HEK293 (cell line): ENCODE measurements at regions not wholly inside any gene's neighbourhood (a gene's known extent, or its start where the extent isn't known, plus 50 kb on each side); places are given as distances from the start of the nearest gene placed in this dataset.

Experiments used
- CTCF ChIA-PET: fragments of 350-600 bp; formaldehyde crosslinking; extraction: SDS; loops from one replicate; lab custom pipeline; 2021; ENCODE audit warnings: antibody characterized with exemption; lab: Yijun Ruan, JAX
- POLR2A ChIA-PET: fragments of 300-600 bp; formaldehyde crosslinking; extraction: SDS; loops from one replicate; lab custom pipeline; 2020; ENCODE audit warnings: antibody characterized with exemption, inconsistent platforms; lab: Yijun Ruan, JAX
- H3K27ac ChIP-seq: fragments of 200-500 bp; sonication (Bioruptor generic); 2 replicates; pipeline ENCODE4 v1.5.1; 2014; ENCODE audit warnings: low read depth, low read length, control low read depth, inconsistent platforms; ENCODE audit errors: extremely low read depth
- H3K36me3 ChIP-seq, 2 experiments: fragments of 200-500 bp in 1 of 2; sonication (Bioruptor generic) in 1 of 2; 1 replicate in 1 of 2; 2 replicates in 1 of 2; pipeline ENCODE4 v1.5.1; 2014 to 2017; ENCODE audit warnings: inconsistent platforms in 2 of 2, low read length in 2 of 2; ENCODE audit not compliant: control insufficient read depth in 2 of 2, insufficient read depth in 1 of 2
- H3K4me1 ChIP-seq: fragments of 200-500 bp; sonication (Bioruptor generic); 2 replicates; pipeline ENCODE4 v1.5.1; 2014; ENCODE audit warnings: mild to moderate bottlenecking, low read length, inconsistent platforms; ENCODE audit not compliant: control insufficient read depth, insufficient read depth
- H3K4me3 ChIP-seq: 2 replicates; pipeline ENCODE4 v1.5.1; 2011; ENCODE audit warnings: low read depth, mild to moderate bottlenecking, control low read depth, low read length, moderate library complexity
- H3K9me3 ChIP-seq: fragments of 200-500 bp; sonication (Bioruptor generic); 2 replicates; pipeline ENCODE4 v1.5.1; 2014; ENCODE audit warnings: low read depth, low read length, inconsistent platforms; ENCODE audit not compliant: control insufficient read depth, insufficient read depth
- BCL11B ChIP-seq: fragments of 450-650 bp; formaldehyde crosslinking; IDR thresholded peaks from 2 replicates; pipeline ENCODE4 v1.5.1; 2016; ENCODE audit warnings: low read depth, missing biosample characterization, missing genetic modification characterization
- MYNN ChIP-seq: fragments of 450-650 bp; formaldehyde crosslinking; IDR thresholded peaks from 2 replicates; pipeline ENCODE4 v1.5.1; 2016; ENCODE audit warnings: missing biosample characterization, missing genetic modification characterization, borderline replicate concordance
- PRDM1 ChIP-seq: fragments of 450-650 bp; formaldehyde crosslinking; IDR thresholded peaks from 2 replicates; pipeline ENCODE4; 2016; ENCODE audit warnings: missing biosample characterization, missing genetic modification characterization
- SETDB1 ChIP-seq: IDR thresholded peaks from one replicate; pipeline ENCODE4 v1.6.1; 2017; ENCODE audit warnings: mild to moderate bottlenecking, low read length, moderate library complexity, mixed read lengths; ENCODE audit not compliant: insufficient read length
- SP7 ChIP-seq: fragments of 450-650 bp; formaldehyde crosslinking; IDR thresholded peaks from 2 replicates; pipeline ENCODE4 v1.5.1; 2016; ENCODE audit warnings: missing biosample characterization, missing genetic modification characterization
- TRIM28 ChIP-seq: IDR thresholded peaks from 2 replicates; pipeline ENCODE4 v1.6.1; 2011; ENCODE audit warnings: low read length, control low read depth, borderline replicate concordance
- WT1 ChIP-seq: fragments of 450-650 bp; formaldehyde crosslinking; IDR thresholded peaks from 2 replicates; pipeline ENCODE4 v1.5.1; 2016; ENCODE audit warnings: missing biosample characterization, missing genetic modification characterization
- YY2 ChIP-seq: fragments of 450-650 bp; formaldehyde crosslinking; IDR thresholded peaks from 2 replicates; pipeline ENCODE4 v1.5.1; 2016; ENCODE audit warnings: missing biosample characterization, missing genetic modification characterization
- ZNF138 ChIP-seq: fragments of 450-650 bp; formaldehyde crosslinking; IDR thresholded peaks from 2 replicates; pipeline ENCODE4 v1.5.1; 2016; ENCODE audit warnings: missing biosample characterization, missing genetic modification characterization, borderline replicate concordance
- ZNF16 ChIP-seq: fragments of 450-650 bp; formaldehyde crosslinking; IDR thresholded peaks from 2 replicates; pipeline ENCODE4 v1.5.1; 2016; ENCODE audit warnings: low read depth, missing biosample characterization, missing genetic modification characterization
- ZNF266 ChIP-seq: fragments of 450-650 bp; formaldehyde crosslinking; IDR thresholded peaks from 2 replicates; pipeline ENCODE4 v1.5.1; 2016; ENCODE audit warnings: missing biosample characterization, missing genetic modification characterization, low read depth
- ZNF404 ChIP-seq: fragments of 450-650 bp; formaldehyde crosslinking; IDR thresholded peaks from 2 replicates; pipeline ENCODE4 v1.5.1; 2017; ENCODE audit warnings: missing biosample characterization, missing genetic modification characterization
- ZNF423 ChIP-seq: fragments of 450-650 bp; formaldehyde crosslinking; IDR thresholded peaks from 2 replicates; pipeline ENCODE4 v1.5.1; 2016; ENCODE audit warnings: missing biosample characterization, missing genetic modification characterization
- ZNF514 ChIP-seq: fragments of 450-650 bp; formaldehyde crosslinking; IDR thresholded peaks from 2 replicates; pipeline ENCODE4 v1.5.1; 2016; ENCODE audit warnings: missing biosample characterization, missing genetic modification characterization
- ZNF530 ChIP-seq: fragments of 450-650 bp; formaldehyde crosslinking; IDR thresholded peaks from 2 replicates; pipeline ENCODE4 v1.5.1; 2016; ENCODE audit warnings: low read depth, missing biosample characterization, missing genetic modification characterization
- ZNF549 ChIP-seq: fragments of 450-650 bp; IDR thresholded peaks from 2 replicates; pipeline ENCODE4 v1.5.1; 2018; ENCODE audit warnings: missing biosample characterization, missing genetic modification characterization, mild to moderate bottlenecking, inconsistent platforms, moderate library complexity
- ZNF555 ChIP-seq: fragments of 450-650 bp; formaldehyde crosslinking; conservative IDR thresholded peaks from 2 replicates; pipeline ENCODE4 v1.5.1; 2017; ENCODE audit warnings: missing biosample characterization, mild to moderate bottlenecking, missing genetic modification characterization, inconsistent platforms
- ZNF558 ChIP-seq: fragments of 450-650 bp; formaldehyde crosslinking; IDR thresholded peaks from 2 replicates; pipeline ENCODE4 v1.5.1; 2016; ENCODE audit warnings: missing biosample characterization, missing genetic modification characterization
- ZNF600 ChIP-seq: fragments of 450-650 bp; formaldehyde crosslinking; IDR thresholded peaks from 2 replicates; pipeline ENCODE4 v1.5.1; 2016; ENCODE audit warnings: missing biosample characterization, missing genetic modification characterization
- ZNF701 ChIP-seq: fragments of 450-650 bp; formaldehyde crosslinking; IDR thresholded peaks from 2 replicates; pipeline ENCODE4 v1.5.1; 2016; ENCODE audit warnings: missing biosample characterization, missing genetic modification characterization
- ZNF747 ChIP-seq: fragments of 450-650 bp; formaldehyde crosslinking; IDR thresholded peaks from 2 replicates; pipeline ENCODE4 v1.5.1; 2016; ENCODE audit warnings: missing biosample characterization, missing genetic modification characterization
- ZNF768 ChIP-seq: fragments of 450-650 bp; formaldehyde crosslinking; IDR thresholded peaks from 2 replicates; pipeline ENCODE4 v1.5.1; 2018; ENCODE audit warnings: missing biosample characterization, mild to moderate bottlenecking, missing genetic modification characterization
- ZNF791 ChIP-seq: fragments of 450-650 bp; formaldehyde crosslinking; IDR thresholded peaks from 2 replicates; pipeline ENCODE4 v1.5.1; 2016; ENCODE audit warnings: missing biosample characterization, missing genetic modification characterization
- TF ChIP-seq, protein P1 (sequence below): sonication (generic); formaldehyde crosslinking; IDR thresholded peaks from 2 replicates; pipeline ENCODE4 v1.8.1; 2022; ENCODE audit warnings: mild to moderate bottlenecking, moderate library complexity, missing genetic modification reagents
- TF ChIP-seq, protein P2 (sequence below): fragments of 450-650 bp; formaldehyde crosslinking; IDR thresholded peaks from 2 replicates; pipeline ENCODE4 v1.5.1; 2016; ENCODE audit warnings: missing biosample characterization, missing genetic modification characterization

DNA sequence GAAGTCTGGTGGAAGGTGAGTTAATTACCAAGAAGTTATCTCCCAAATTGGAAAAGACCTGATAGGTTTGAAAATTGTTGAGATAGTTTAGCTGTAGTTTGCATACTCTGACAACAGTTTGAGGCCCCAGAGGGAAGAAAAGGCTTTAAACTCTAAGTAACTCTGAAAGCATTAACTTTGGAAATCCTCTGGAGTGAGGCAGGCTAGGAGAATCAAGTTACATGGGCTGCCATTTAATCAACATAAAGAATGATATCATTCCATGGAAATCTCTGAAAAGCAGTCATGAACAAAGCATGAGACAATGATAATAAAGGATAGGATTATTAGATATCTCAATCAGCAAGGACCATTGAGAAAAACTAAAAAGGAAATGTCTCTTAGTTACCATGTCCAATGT, 647.1 kb downstream of the ANKRD50 start:
- H3K9me3 ChIP-seq, result no peaks in the 10 kb centered on the region
- H3K27ac ChIP-seq, result no peak overlapping the region
- ChIA-PET POLR2A (no interaction called here), CTCF (no interaction called here)
- H3K36me3 ChIP-seq, result no peaks in the 10 kb centered on the region
- H3K4me1 ChIP-seq, result no peaks in the 10 kb centered on the region
- H3K4me3 ChIP-seq, result no peak overlapping the region
- TF ChIP-seq ZNF768 (tag by site-specific recombination), result no peak

DNA sequence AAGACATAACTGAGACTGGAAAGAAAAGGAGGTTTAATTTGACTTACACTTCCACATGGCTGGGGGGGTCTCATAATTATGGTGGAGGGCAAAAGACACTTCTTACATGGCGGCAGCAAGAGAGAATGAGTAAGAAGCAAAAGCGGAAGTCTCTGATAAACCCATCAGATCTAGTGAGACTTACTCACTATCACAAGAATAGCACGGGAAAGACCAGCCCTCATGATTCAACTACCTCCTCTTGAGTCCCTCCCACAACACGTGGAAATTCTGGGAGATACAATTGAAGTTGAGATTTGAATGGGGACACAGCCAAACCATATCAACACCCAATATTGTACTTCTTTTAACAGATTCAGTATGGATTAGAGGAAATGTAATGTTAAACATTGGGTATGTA, 646.6 kb downstream of the ANKRD50 start:
- TF ChIP-seq SP7 (tag by site-specific recombination), result no peak
- no peak for TF ChIP-seq ZNF404 (tag by site-specific recombination)
- TF ChIP-seq ZNF423 (tag by site-specific recombination), result no peak
- TF ChIP-seq ZNF549, result no peak
- no peak for TF ChIP-seq ZNF600 (tag by site-specific recombination)
- TF ChIP-seq ZNF701 (tag by site-specific recombination), result no peak
- no peak for TF ChIP-seq ZNF16 (tag by site-specific recombination)
- TF ChIP-seq PRDM1, result no peak
- CTCF ChIA-PET, result no interaction called here
- H3K9me3 ChIP-seq, result no peaks in the 10 kb centered on the region
- no peaks in the 10 kb centered on the region for H3K4me1 ChIP-seq
- H3K27ac ChIP-seq, result no peak overlapping the region
- POLR2A ChIA-PET, result no interaction called here
- H3K4me3 ChIP-seq, result no peak overlapping the region
- H3K36me3 ChIP-seq, result no peaks in the 10 kb centered on the region

DNA sequence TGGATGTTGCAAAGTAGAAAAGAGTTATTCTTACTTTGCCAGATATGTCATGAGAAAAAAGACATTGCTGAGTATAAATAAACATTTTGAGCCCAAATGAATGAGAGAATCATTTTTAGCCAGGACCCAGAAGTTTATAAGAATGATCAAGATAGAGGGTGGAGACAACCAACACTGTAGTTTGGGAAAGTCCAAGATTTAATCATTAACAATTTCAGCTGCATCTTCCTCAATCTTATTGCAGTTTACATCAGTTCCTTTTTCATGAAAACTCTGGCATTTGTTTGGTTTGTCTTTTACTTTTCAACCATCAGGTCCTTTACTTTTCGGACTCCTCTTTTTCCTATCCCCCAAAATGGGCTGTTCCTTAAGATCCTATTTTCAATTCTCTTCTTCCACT, 645.9 kb downstream of the ANKRD50 start:
- TF ChIP-seq MYNN (no peak), BCL11B (tag by site-specific recombination) (no peak), WT1 (tag by site-specific recombination) (no peak)
- Histone ChIP-seq H3K36me3 (no peaks in the 10 kb centered on the region), H3K27ac (no peak overlapping the region), H3K4me1 (no peaks in the 10 kb centered on the region), H3K4me3 (no peak overlapping the region), H3K9me3 (no peaks in the 10 kb centered on the region)
- ChIA-PET POLR2A (no interaction called here), CTCF (no interaction called here)

DNA sequence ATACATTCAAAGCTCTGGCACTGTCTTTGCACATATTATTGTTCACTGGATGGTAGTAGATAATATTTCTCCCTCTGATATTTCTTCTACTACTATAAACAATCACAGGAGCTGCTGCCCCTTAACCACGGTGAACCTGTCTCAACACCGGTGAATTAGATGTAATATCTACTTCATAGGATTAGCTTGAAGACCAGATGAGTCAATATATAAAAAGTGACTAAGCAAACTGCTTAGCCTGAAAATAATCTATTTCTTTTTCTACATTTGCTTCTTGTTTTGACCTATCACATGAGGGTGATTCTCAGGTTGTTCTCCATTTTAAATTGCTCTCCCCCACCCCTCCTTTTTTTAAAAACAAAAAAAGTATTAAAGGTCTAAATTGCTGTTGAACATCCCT, 645.5 kb downstream of the ANKRD50 start:
- Histone ChIP-seq H3K27ac (no peak overlapping the region), H3K4me1 (no peaks in the 10 kb centered on the region), H3K36me3 (no peaks in the 10 kb centered on the region), H3K9me3 (no peaks in the 10 kb centered on the region), H3K4me3 (no peak overlapping the region)
- TF ChIP-seq YY2 (tag by site-specific recombination), result no peak
- POLR2A ChIA-PET, result no interaction called here
- CTCF ChIA-PET, result no interaction called here

DNA sequence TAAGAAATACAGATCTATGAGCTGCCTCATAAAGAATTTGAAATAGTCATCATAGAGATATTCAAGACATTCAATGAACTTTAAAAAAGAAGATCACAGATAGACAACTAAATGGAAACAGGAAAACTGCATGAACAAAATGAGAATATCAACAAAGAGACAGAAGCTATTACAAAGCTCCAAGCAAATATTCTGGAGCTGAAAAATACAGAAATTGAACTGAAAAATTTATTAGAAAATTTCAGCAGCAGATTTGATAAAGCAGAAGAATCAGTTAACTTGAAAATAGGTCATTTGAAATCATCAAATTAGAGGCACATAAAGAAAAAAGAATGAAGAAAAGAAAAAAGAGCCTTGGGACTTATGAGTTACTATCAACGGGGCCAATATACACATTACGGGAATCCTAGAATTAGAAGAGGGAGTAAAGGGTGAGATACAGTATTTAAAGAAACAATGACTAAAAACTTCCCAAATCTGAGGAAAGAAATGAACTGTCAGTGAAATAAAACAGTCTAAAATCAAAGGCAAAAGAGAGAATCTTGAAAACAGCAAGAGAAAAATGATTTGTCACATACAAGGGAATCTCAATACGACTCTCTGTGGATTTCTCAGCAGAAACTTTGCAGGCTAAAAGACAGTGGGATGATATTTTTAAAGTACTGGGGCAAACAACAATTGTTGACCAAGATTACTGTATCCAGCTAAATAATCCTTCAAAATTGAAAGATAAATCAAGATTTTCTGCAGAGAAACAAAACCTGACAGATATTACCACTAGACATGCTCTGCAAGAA, 641.6 kb downstream of the ANKRD50 start:
- TF ChIP-seq ZNF514, result no peak
- TF ChIP-seq SETDB1, result peak; percentile 94
- no peak for TF ChIP-seq ZNF266 (tag by site-specific recombination)
- TF ChIP-seq ZNF530, result no peak
- no peak for TF ChIP-seq ZNF138 (tag by site-specific recombination)
- TF ChIP-seq ZNF747 (tag by site-specific recombination), result no peak
- no peak for TF ChIP-seq ZNF555 (tag by site-specific recombination)
- TF ChIP-seq, protein P1, sequence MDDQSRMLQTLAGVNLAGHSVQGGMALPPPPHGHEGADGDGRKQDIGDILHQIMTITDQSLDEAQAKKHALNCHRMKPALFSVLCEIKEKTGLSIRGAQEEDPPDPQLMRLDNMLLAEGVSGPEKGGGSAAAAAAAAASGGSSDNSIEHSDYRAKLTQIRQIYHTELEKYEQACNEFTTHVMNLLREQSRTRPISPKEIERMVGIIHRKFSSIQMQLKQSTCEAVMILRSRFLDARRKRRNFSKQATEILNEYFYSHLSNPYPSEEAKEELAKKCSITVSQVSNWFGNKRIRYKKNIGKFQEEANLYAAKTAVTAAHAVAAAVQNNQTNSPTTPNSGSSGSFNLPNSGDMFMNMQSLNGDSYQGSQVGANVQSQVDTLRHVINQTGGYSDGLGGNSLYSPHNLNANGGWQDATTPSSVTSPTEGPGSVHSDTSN (CRISPR knock-in tag), result no peak
- TF ChIP-seq, protein P2, sequence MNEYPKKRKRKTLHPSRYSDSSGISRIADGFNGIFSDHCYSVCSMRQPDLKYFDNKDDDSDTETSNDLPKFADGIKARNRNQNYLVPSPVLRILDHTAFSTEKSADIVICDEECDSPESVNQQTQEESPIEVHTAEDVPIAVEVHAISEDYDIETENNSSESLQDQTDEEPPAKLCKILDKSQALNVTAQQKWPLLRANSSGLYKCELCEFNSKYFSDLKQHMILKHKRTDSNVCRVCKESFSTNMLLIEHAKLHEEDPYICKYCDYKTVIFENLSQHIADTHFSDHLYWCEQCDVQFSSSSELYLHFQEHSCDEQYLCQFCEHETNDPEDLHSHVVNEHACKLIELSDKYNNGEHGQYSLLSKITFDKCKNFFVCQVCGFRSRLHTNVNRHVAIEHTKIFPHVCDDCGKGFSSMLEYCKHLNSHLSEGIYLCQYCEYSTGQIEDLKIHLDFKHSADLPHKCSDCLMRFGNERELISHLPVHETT (tag by site-specific recombination), result no peak
- TF ChIP-seq ZNF791 (tag by site-specific recombination), result peak; percentile 91
- TF ChIP-seq TRIM28, result peak; percentile 90
- TF ChIP-seq ZNF558, result no peak
- Histone ChIP-seq H3K27ac (no peak overlapping the region), H3K4me3 (no peak overlapping the region), H3K4me1 (no peaks in the 10 kb centered on the region), H3K9me3 (no peaks in the 10 kb centered on the region), H3K36me3 (no peaks in the 10 kb centered on the region)
- CTCF ChIA-PET, result no interaction called here
- POLR2A ChIA-PET, result no interaction called here
